ENCODE measurements at regions not wholly inside any gene's neighbourhood (a gene's known extent, or its start where the extent isn't known, plus 50 kb on each side); places are given as distances from the start of the nearest gene placed in this dataset.
"Not testable (repeated sequence)": the region's sequence is repeated elsewhere in the genome, so short reads cannot be mapped to it uniquely, and the experiment has no call there.

- H3K36me3 ChIP-seq (replicated peaks; ENCODE audit: control insufficient read depth, insufficient read depth, low read length); H3K4me3 ChIP-seq (ENCODE audit: insufficient read depth, low read depth, low read length); DNase-seq; H3K27me3 ChIP-seq (ENCODE audit: control insufficient read depth, insufficient read depth, low read length): not testable (repeated sequence)
Observed at GRCh38 chr10:38321393-38321792, 227.3 kb downstream of the ZNF37A start.

- not testable (repeated sequence) for H3K36me3 ChIP-seq (replicated peaks; ENCODE audit: control insufficient read depth, insufficient read depth, low read length); H3K4me3 ChIP-seq (ENCODE audit: insufficient read depth, low read depth, low read length); DNase-seq; H3K27me3 ChIP-seq (ENCODE audit: control insufficient read depth, insufficient read depth, low read length)
Observed at GRCh38 chr10:38330306-38330705, 236.2 kb downstream of the ZNF37A start.

GRCh38 chr10:38331106-38331505 is 237.0 kb downstream of the ZNF37A start:
- not testable (repeated sequence) for DNase-seq; H3K27me3 ChIP-seq (ENCODE audit: control insufficient read depth, insufficient read depth, low read length); H3K36me3 ChIP-seq (replicated peaks; ENCODE audit: control insufficient read depth, insufficient read depth, low read length); H3K4me3 ChIP-seq (ENCODE audit: insufficient read depth, low read depth, low read length)

- H3K36me3 ChIP-seq (replicated peaks; ENCODE audit: control insufficient read depth, insufficient read depth, low read length); H3K4me3 ChIP-seq (ENCODE audit: insufficient read depth, low read depth, low read length); DNase-seq; H3K27me3 ChIP-seq (ENCODE audit: control insufficient read depth, insufficient read depth, low read length): not testable (repeated sequence)
Observed at GRCh38 chr10:38333699-38334098, 239.6 kb downstream of the ZNF37A start.

GRCh38 chr10:38350645-38351044 is 256.5 kb downstream of the ZNF37A start:
- DNase-seq; H3K36me3 ChIP-seq (replicated peaks; ENCODE audit: control insufficient read depth, insufficient read depth, low read length); H3K4me3 ChIP-seq (ENCODE audit: insufficient read depth, low read depth, low read length); H3K27me3 ChIP-seq (ENCODE audit: control insufficient read depth, insufficient read depth, low read length): not testable (repeated sequence)

GRCh38 chr10:38354410-38354809 is 260.3 kb downstream of the ZNF37A start:
- not testable (repeated sequence) for H3K27me3 ChIP-seq (ENCODE audit: control insufficient read depth, insufficient read depth, low read length); DNase-seq; H3K36me3 ChIP-seq (replicated peaks; ENCODE audit: control insufficient read depth, insufficient read depth, low read length); H3K4me3 ChIP-seq (ENCODE audit: insufficient read depth, low read depth, low read length)

GRCh38 chr10:38355911-38356526 is 261.9 kb downstream of the ZNF37A start:
- H3K36me3 ChIP-seq (replicated peaks; ENCODE audit: control insufficient read depth, insufficient read depth, low read length); DNase-seq; H3K27me3 ChIP-seq (ENCODE audit: control insufficient read depth, insufficient read depth, low read length): not testable (repeated sequence)
- H3K4me3 ChIP-seq (ENCODE audit: insufficient read depth, low read depth, low read length) = peak overlapping the region; percentile 8; the same call in 1 of the 2 replicates

- not testable (repeated sequence) for DNase-seq; H3K36me3 ChIP-seq (replicated peaks; ENCODE audit: control insufficient read depth, insufficient read depth, low read length); H3K27me3 ChIP-seq (ENCODE audit: control insufficient read depth, insufficient read depth, low read length)
- H3K4me3 ChIP-seq (ENCODE audit: insufficient read depth, low read depth, low read length) = peak overlapping the region; percentile 8; the same call in 1 of the 2 replicates
Observed at GRCh38 chr10:38356527-38356926, 262.4 kb downstream of the ZNF37A start.

GRCh38 chr10:38362514-38362913 is 268.4 kb downstream of the ZNF37A start:
- H3K27me3 ChIP-seq (ENCODE audit: control insufficient read depth, insufficient read depth, low read length) = not testable (repeated sequence)

GRCh38 chr10:38364073-38364472 is 269.9 kb downstream of the ZNF37A start:
- H3K36me3 ChIP-seq (replicated peaks; ENCODE audit: control insufficient read depth, insufficient read depth, low read length); H3K27me3 ChIP-seq (ENCODE audit: control insufficient read depth, insufficient read depth, low read length); H3K4me3 ChIP-seq (ENCODE audit: insufficient read depth, low read depth, low read length); DNase-seq: not testable (repeated sequence)

More at GRCh38 chr10:38362514-38362913, 268.4 kb downstream of the ZNF37A start:
- not testable (repeated sequence) for H3K4me3 ChIP-seq (ENCODE audit: insufficient read depth, low read depth, low read length); H3K36me3 ChIP-seq (replicated peaks; ENCODE audit: control insufficient read depth, insufficient read depth, low read length); DNase-seq

GRCh38 chr10:38365917-38366316 is 271.8 kb downstream of the ZNF37A start:
- H3K27me3 ChIP-seq (ENCODE audit: control insufficient read depth, insufficient read depth, low read length); DNase-seq; H3K36me3 ChIP-seq (replicated peaks; ENCODE audit: control insufficient read depth, insufficient read depth, low read length); H3K4me3 ChIP-seq (ENCODE audit: insufficient read depth, low read depth, low read length): not testable (repeated sequence)

- H3K27me3 ChIP-seq (ENCODE audit: control insufficient read depth, insufficient read depth, low read length); H3K4me3 ChIP-seq (ENCODE audit: insufficient read depth, low read depth, low read length); DNase-seq; H3K36me3 ChIP-seq (replicated peaks; ENCODE audit: control insufficient read depth, insufficient read depth, low read length): not testable (repeated sequence)
Observed at GRCh38 chr10:38383800-38384199, 289.7 kb downstream of the ZNF37A start.

- not testable (repeated sequence) for H3K36me3 ChIP-seq (replicated peaks; ENCODE audit: control insufficient read depth, insufficient read depth, low read length); H3K27me3 ChIP-seq (ENCODE audit: control insufficient read depth, insufficient read depth, low read length); DNase-seq; H3K4me3 ChIP-seq (ENCODE audit: insufficient read depth, low read depth, low read length)
Observed at GRCh38 chr10:38386869-38387268, 292.7 kb downstream of the ZNF37A start.

GRCh38 chr10:38390725-38391124 is 296.6 kb downstream of the ZNF37A start:
- DNase-seq; H3K4me3 ChIP-seq (ENCODE audit: insufficient read depth, low read depth, low read length); H3K27me3 ChIP-seq (ENCODE audit: control insufficient read depth, insufficient read depth, low read length); H3K36me3 ChIP-seq (replicated peaks; ENCODE audit: control insufficient read depth, insufficient read depth, low read length): not testable (repeated sequence)

GRCh38 chr10:38395465-38395864 is 301.3 kb downstream of the ZNF37A start:
- H3K36me3 ChIP-seq (replicated peaks; ENCODE audit: control insufficient read depth, insufficient read depth, low read length); H3K27me3 ChIP-seq (ENCODE audit: control insufficient read depth, insufficient read depth, low read length); DNase-seq; H3K4me3 ChIP-seq (ENCODE audit: insufficient read depth, low read depth, low read length): not testable (repeated sequence)

All from H7 (cell line).